Skin epidermis (tissue), 12 donors: ENCODE measurements at regions not wholly inside any gene's neighbourhood (a gene's known extent, or its start where the extent isn't known, plus 50 kb on each side); places are given as distances from the start of the nearest gene placed in this dataset.
"Not testable (repeated sequence)": the region's sequence is repeated elsewhere in the genome, so short reads cannot be mapped to it uniquely, and the experiment has no call there.

Source experiments
- H3K27ac ChIP-seq, 21 experiments: fragments of 200-600 bp; sonication (generic) in 11 of 21; one replicate each; pipeline ENCODE4 v1.5.0; 2020; ENCODE audit warnings: mild to moderate bottlenecking in 3 of 21, inconsistent platforms in 2 of 21, moderate library complexity in 2 of 21
- H3K4me3 ChIP-seq, 7 experiments: fragments of 200-600 bp; sonication (generic) in 2 of 7; one replicate each; pipeline ENCODE4 v1.5.0; 2020; ENCODE audit warnings: inconsistent platforms in 2 of 7, mild to moderate bottlenecking in 2 of 7, moderate library complexity in 1 of 7

GRCh38 chr2:139759000-139759505, 978.9 kb upstream of the NXPH2 start:
- H3K4me3 ChIP-seq: no peak overlapping the region
- no peak overlapping the region for H3K27ac ChIP-seq

DNA sequence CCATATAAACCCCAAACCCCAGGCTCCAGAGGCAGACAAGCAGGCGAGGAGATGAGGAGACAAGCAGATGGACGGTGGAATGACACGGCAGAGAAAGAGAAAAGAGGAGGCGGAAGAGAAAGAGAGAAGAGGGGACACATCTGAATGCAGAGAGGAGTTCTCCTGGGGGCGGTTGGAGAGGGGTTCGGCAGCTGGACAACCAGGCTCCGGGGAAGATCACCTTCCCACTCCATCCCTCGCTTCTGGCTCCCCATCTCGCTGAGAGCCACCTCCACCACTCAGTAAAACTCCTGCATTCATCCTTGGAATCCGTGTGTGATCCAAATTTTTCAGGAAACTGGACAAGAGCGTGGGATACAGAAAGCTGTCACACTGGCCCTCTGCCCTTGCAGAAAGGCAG, 966.7 kb upstream of the NXPH2 start:
- no peak overlapping the region for H3K4me3 ChIP-seq
- no peak overlapping the region for H3K27ac ChIP-seq

DNA sequence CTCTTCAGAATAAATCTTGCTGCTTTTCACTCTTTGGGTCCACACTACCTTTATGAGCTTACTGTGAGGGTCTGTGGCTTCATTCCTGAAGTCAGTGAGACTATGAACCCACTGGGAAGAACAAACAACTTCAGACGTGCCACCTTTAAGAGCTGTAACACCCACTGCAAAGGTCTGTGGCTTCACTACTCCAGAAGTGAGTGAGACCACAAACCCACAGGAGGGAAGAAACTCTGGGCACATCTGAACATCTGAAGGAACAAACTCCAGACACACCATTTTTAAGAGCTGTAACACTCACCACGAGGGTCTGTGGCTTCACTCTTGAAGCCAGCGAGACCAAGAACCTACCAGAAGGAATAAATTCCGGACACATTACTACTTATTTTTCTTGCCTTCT, 964.1 kb upstream of the NXPH2 start:
- Histone ChIP-seq H3K27ac (no peak overlapping the region), H3K4me3 (no peak overlapping the region)

DNA sequence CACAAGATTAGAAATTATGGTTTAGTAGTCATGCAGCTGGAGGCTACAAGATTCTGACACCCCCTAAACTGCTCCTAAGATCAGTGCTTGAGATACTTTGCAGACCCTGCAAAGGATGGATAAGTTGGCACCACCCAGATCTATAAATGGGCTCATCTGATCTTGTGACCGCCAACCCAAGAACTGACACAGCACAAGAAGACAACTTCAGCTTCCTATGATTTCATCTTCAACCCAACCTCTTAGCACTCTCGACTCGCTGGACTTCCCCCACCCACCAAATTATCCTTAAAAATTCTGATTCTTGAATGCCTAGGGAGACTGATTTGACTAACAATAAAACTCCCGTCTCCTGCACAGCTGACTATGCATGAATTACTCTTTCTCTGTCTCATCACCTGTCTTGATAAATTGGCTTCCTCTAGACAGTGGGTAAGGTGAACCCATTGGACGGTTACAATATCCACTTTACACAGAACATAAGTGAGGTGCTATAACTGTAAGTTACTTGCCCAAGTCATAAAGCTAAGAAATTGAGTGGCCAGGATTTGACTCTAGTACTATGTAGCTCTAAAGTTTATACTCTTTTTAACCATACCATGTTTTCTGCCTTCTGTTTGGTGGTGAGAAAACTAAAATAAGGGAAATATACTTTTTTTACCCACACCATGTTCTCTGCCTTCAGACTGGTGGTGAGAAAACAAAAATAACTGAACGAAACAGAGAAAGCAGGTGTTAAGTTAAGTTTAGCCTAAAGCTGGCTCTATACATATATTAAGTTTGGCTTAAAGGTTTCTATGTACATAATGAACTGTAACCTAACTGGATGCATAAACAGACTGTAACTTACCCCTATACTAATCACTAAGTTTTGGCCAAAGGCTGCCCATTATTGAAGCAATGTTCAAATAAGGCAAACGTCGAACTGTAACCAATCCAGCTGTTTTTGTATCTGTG, 962.3 kb upstream of the NXPH2 start:
- Histone ChIP-seq H3K27ac (no peak overlapping the region), H3K4me3 (no peak overlapping the region)

DNA sequence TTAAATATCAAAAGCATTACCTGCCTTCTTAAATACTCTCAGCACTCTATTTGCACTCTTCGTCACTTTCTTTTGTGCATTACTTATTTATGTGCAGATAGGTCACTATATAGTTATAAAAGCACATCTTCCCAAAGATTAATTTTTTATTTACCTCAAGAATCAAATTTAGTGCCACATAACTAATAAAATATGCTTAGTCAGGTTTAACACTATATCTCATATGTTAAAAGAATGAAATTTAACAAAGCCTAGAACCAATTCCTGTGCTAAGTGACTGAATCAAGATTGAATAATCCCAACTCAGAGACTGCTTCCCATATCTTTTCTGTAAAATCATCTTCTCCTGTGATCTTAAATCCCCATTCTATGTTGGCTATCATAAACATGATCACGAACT, 957.5 kb upstream of the NXPH2 start:
- Histone ChIP-seq H3K27ac (no peak overlapping the region), H3K4me3 (no peak overlapping the region)

GRCh38 chr2:139730197-139730596, 950.0 kb upstream of the NXPH2 start:
- Histone ChIP-seq H3K27ac (no peak overlapping the region), H3K4me3 (no peak overlapping the region)

GRCh38 chr2:139721411-139721995, 941.3 kb upstream of the NXPH2 start:
- Histone ChIP-seq H3K27ac (no peak overlapping the region), H3K4me3 (no peak overlapping the region)

GRCh38 chr2:139720056-139720455, 939.9 kb upstream of the NXPH2 start:
- Histone ChIP-seq H3K27ac (no peak overlapping the region), H3K4me3 (no peak overlapping the region)

- Histone ChIP-seq H3K4me3 (no peak overlapping the region), H3K27ac (no peak overlapping the region)
Measured at GRCh38 chr2:139704606-139705005, 924.4 kb upstream of the NXPH2 start.

GRCh38 chr2:139694327-139694726, 914.1 kb upstream of the NXPH2 start:
- no peak overlapping the region for H3K4me3 ChIP-seq
- H3K27ac ChIP-seq: no peak overlapping the region

DNA sequence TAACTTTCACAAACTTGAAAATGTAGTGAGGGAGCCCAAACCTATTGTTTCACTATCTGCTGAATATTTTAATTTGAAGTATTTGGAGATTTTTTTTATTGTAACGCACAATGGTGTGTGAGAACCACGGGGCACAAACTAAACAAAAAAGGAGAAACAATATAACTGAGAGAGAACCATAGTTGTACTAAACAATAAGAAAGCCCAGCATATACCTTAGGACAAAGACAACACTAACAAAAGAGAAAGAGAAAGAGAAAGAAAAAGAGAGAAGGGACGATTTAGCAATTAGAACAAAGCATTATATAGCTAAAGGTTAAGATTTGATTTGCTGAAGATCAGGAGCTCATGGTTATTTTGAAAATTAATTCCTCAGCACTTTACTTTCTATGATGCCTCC, 906.0 kb upstream of the NXPH2 start:
- Histone ChIP-seq H3K27ac (no peak overlapping the region), H3K4me3 (no peak overlapping the region)

GRCh38 chr2:139685090-139685983, 905.1 kb upstream of the NXPH2 start:
- H3K27ac ChIP-seq: no peak overlapping the region
- H3K4me3 ChIP-seq: no peak overlapping the region

DNA sequence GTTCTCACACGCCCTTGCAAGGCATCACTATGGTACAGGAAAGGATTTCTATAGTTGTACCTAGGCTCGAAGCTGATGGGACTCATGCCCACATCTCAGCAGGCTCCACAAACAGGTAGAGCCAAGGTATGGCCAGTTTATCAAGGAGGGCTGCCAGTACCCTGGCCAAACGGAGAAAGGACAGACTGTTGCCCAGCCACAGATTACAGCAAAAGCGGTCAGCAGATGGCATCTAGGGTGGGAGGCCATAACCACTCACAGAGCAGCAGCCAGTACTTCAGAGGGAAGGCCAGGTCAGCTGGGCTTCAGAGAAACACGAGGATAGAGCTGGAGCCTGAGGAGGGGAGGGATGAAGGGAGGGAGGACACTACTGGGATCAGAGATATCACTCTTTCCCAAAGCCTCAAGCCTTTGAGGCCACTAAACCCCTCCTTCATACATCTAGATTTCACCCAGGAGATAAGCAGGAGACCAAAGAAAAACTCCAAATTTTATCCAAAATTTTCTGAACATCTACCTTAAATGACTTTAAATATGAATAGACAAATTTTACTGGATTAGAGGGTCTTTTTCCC, 904.2 kb upstream of the NXPH2 start:
- no peak overlapping the region for H3K27ac ChIP-seq

DNA sequence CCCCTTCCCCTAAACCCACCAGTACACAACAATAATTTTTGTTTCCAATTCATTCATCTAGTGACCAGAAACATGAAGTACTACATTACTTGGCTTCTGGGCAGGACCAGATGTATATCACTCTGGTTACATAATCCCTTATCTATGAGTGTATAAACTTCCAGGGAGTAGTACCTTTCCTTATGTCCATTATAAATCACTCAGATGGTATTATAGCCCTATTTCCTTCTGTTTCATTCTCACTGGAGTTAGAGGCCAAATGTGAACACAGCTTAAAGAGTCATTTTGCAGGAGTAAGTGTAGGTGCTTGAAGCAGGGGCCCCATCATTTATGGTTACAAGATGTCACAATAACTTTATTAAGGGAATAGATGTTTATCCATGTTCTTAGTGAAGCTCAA, 894.4 kb upstream of the NXPH2 start:
- Histone ChIP-seq H3K4me3 (no peak overlapping the region), H3K27ac (no peak overlapping the region)

More for the DNA sequence above, 904.2 kb upstream of the NXPH2 start:
- no peak overlapping the region for H3K4me3 ChIP-seq

- H3K27ac ChIP-seq, H3K4me3 ChIP-seq: not testable (repeated sequence)
Measured at GRCh38 chr2:139673447-139673846, 893.3 kb upstream of the NXPH2 start.

DNA sequence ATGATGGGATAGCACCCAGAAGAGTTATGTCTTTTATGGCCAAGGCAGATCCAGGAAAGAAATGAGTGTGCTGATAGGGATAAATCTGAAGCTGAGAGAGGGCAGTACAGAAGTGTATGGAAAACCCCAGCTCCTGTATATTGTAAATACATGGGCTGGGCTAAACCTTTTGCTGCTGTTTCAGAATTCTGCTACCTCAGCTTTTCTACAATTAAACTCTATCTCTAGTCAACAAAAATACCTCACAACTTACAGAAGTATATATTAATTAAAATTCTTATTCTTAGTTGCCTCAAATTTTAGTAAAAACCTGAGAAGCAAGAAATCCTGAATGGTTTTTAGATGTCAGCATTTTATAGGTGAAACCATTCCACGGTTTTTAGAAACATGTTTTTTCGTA, 889.5 kb upstream of the NXPH2 start:
- Histone ChIP-seq H3K27ac (no peak overlapping the region), H3K4me3 (no peak overlapping the region)

DNA sequence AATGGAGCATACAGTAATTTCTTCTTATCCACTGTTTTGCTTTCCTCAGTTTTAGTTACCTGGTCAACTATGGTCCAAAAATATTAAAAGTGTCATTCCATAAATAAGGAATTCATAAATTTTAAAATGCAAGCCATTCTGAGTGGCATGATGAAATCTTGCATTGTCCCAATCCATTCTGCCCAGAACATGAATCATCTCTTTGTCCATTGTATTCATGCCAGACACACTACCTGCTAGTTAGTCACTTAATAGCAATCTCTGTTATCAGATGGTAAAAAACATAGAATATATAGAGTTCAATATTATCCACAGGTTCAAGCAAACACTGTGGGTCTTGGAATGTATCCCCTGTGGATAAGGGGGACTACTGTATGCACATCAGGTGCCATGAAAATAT, 872.2 kb upstream of the NXPH2 start:
- Histone ChIP-seq H3K27ac (no peak overlapping the region), H3K4me3 (no peak overlapping the region)

DNA sequence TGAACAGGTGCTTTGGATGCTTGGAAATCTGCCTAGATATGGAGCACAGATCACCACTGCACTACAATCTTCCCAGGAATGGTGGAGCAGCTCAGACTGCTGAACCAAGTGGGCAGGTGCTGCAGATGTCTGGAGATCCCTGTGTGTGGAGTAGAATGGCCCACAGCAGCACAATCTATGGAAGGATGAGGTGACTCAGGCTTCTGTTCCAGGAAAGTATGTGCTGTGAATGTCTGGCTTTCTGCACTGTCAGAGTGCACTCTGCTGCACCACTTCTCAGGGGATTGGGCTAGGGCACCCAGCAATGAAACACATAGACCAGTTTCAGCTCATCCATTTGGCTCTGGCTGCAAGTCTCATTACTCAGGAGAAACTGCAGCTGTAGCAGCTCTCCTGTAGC, 865.4 kb upstream of the NXPH2 start:
- no peak overlapping the region for H3K4me3 ChIP-seq
- no peak overlapping the region for H3K27ac ChIP-seq

- Histone ChIP-seq H3K27ac (no peak overlapping the region), H3K4me3 (no peak overlapping the region)
Measured at GRCh38 chr2:139643139-139643538, 862.9 kb upstream of the NXPH2 start.

DNA sequence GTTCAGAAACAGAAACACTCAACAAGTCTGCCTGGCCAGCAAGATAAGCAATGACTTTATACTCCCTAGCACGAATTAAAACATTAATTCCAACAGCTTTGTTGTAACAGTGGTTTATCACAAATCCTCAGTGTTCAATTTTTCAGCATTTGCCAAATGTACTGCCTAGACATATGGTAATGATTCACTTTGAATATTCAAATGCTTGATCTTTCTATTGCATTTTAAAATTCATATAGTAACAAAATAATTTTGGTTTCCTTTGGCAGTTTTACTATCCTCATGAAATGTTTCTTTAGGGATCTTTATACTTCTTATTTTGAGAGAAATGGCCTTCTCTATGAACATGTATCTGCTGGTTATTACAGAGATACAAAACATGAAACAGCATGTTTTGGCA, 851.8 kb upstream of the NXPH2 start:
- Histone ChIP-seq H3K27ac (no peak overlapping the region), H3K4me3 (no peak overlapping the region)
